HG03432 (cell line): ENCODE measurements at regions not wholly inside any gene's neighbourhood (a gene's known extent, or its start where the extent isn't known, plus 50 kb on each side); places are given as distances from the start of the nearest gene placed in this dataset.
A peak's percentile ranks its signal among the peaks of the same experiment; 100 is the strongest.

Experiments
- ATAC-seq: cut with Tn5 transposase; IDR thresholded peaks from one replicate; pipeline ENCODE4 v1.9.1; 2021; ENCODE audit warnings: mild to moderate bottlenecking, moderate library complexity; ENCODE audit not compliant: unreplicated experiment

DNA sequence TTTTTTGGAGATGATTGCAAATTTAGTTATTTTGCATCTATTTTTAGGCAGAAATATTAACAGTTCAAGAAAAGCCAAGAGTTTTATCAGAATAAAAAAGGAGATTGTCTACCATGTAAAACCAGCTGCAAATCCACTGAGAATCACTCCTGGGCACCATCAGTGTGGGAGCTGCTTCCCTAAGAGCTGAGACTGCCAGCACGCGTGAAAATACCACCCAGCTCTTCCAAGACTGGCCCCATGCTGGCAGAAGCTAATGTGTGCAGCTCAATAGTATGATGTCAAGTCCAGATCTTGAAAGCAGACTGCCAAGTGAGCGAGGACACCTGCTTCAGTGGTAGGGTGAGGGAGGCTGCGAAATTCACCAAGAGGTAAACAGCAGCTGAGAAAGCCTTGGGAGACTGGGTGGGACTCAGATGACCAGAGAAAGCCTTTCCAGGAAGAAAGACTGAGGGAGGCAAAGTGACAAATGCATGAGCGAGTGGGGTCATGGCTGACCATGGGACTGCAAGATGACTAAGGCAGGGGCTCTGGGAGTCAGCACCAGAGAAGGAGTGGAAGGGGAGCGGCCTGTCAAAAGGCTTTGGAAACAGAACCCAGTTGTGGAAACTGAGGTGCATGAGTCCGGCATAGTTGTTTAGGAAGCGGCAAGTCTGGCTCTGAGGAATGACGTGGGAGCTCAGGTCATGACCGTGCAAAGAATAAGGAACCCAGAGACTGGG is 200.9 kb downstream of the GADD45G start:
- ATAC-seq, result no peak

DNA sequence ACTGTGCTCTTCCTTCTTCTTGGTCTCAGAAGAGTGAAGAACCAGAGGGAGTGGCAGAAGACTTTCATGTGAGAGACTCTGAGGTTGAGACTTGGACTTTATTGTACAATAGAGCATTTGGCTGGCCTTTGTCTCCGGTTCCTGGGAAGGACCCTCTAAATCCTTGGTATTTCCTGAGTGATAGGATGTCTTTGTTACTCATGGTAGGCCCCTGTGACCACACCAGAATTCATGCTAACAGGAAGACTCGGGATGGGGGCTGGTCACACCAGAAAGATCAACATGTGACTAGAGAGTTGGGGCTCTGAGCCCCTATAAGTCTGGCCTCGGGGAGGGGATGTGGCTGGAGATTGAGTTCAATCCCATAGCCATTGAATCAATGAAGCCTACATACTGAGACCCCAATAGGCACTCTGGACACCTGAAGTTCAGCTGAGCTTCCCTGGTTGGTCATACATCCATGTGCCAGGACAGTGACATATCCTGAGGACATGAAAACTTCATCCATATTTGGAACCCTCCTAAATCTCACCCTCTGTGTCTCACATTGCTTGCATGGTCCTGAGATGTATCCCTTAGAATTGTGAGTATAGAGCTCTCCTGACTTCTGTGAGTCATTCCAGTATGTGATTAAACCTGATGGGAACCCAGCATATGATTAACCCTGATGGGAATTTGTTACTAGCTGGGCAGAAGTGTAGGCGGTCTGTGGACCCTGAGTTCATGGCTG is 201.7 kb downstream of the GADD45G start:
- no peak for ATAC-seq

- ATAC-seq, result no peak
These were observed 202.2 kb downstream of the GADD45G start for GRCh38 chr9:89807101-89807395.

- ATAC-seq, result no peak
These were observed 202.9 kb downstream of the GADD45G start for GRCh38 chr9:89807682-89808075.

DNA sequence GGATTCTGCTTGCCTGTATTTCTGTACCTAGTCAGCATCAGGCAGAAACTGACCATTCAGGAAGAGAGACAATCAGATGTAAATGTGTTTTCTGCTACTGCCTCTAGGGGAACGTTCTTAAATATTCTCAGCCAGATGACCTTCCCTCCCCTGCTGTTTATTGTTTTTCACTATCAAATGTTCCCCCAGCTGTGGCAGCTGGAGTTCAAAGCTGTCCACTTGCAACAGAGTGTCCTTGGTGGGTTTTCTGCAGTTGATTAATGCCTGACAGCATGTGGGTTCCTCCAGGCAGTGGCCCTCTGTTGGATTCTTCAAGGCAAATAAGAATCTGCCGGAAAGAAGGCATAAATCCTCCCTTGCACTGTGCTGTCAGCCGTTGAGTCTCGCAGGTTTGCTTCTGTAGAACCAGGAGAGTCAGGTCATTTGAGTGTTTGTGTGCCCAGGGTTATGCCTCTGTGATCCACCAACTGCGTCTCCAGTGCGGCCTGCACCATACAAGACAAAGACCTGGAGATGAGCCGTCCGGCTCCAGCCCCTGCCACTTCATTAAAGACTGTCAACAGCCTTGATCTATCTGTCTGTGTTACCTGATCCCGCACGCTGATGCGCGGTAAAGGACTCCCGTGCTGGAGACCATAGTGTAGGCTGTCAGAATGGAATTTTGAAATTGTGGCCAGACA is 203.4 kb downstream of the GADD45G start:
- ATAC-seq, result no peak

- no peak for ATAC-seq
These were observed 204.0 kb downstream of the GADD45G start for GRCh38 chr9:89808756-89809181.

DNA sequence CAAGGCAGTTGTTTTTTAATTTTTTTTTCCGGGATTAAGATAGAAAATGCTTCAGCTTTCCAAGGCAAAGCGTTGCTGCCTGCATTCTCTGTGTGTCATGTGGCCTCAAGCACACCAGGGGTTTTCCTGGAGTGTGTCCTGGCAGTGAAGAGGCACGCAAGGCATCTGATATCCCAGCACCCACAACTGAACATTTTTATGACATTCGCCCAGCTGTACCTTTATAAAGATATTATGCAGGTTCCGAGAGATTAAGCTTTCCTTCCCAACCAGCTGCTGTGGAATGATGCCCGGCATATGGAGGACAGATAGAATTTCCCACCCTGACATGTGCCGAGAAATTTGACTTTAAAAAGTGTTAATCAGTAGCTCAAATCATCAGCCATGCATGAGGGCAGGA is 205.6 kb downstream of the GADD45G start:
- no peak for ATAC-seq

- no peak for ATAC-seq
These were observed 206.5 kb downstream of the GADD45G start for GRCh38 chr9:89811356-89811755.

GRCh38 chr9:89811886-89812450 is 207.2 kb downstream of the GADD45G start:
- ATAC-seq, result no peak

DNA sequence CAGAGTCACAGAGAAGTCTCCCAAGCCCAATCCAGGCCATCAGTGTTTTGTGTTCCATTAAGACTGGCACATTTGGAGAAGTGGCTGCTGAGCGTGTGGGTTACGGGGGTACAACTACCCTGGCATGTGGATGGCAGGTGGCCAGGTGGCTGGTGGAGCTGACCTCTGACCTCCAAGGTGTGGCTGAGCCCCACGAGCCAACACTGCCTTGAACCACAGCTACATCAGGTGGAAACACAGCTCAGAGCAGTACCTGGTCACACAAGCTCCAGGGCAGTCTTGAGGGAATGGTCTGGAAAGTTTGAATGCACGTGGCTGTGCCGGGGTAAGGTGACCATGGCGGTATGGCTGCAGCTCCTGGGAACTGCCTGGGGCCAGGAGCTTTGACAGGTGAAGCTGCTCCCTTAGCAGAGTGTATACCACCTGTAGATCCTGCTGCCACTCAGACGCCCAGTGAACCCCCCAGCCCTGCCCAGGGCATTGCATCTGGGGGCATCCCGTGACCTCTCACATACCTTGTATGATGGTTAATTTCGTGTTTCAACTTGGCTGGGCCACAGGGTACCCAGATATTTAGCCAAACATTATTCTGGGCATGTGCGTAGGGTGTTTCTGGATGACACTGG is 207.9 kb downstream of the GADD45G start:
- ATAC-seq, result no peak

DNA sequence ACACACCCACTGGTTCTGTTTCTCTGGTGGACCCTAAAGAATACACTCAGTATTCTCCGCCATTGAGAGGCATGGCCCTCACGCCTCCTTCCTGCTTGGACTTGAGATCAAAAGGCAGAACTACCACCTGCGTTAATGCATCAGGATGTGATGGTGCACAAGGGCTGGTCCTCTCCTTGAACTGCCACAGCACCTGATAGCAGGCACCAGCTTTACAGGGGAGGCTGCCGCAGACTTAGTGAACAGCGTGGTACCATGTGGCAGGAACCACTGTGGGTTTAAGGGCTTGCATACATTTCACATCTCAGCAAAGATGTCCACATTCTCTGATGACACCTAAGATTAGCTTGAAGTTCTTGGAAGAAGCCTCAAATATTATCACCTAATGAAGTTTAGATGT is 208.7 kb downstream of the GADD45G start:
- ATAC-seq, result no peak

DNA sequence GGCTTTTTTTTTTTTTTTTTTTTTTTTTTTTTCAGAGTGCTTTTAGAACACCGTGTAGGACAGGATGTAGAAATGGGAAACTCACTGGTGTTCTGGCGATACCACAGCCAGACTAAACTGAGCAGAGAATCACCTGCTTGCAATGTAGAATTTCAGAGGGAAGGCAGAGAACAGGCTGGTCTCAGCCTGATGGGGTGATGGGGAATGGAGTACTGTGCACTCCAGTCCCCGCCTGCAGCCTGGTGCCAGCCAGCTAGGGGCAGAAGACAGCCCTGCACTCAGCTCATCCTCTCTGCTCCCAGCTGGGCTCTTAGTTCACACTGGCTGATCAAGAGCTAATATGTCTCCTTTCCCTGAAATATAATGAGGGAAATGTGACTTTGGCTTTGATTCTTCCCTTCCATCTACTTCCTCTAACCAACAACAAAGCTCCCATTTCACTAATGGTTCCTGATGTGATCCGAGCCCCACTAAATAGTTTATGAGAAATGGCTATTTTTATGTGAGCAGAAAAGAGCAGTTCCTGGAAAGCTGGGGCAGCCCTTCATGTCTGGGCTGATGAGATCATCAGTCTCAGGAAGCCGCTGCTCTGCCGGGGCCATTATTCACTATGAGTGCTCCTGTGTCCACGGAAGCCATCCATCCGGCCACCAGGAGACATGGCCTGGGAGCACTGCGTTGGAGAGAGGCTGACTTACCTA is 209.7 kb downstream of the GADD45G start:
- no peak for ATAC-seq

GRCh38 chr9:89815061-89815902 is 210.5 kb downstream of the GADD45G start:
- ATAC-seq, result peak; percentile 47

DNA sequence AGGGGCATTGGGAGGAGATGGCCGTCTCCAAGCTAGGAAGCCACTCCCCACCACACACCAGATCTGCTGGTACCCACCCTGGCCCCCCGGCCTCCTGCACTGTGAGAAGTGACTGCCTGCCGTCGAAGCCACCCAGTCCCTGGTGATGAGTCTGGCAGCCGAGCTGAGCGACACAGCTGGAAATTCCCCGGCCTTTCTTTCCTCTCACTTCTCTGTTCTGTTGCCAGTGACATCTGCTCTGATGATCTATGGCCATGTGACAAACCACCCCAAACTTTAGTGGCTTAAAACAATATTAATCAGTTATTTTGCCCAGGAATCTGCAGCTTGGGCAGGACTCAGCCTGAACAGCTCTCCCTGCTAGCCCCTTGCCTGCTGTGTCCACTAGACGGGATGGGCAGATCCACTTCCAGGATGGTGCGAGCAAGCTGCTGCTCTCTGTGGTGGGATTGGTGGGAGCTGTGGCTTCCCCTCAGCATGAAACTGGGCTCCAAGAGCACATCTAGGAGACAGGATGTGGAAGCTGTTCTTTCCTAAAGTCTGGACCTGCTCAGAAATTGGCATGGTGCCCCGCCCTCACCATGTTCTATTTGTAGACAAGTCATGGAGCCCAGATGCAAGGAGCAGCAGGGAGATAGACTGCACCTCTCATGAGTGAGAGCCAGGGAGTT is 211.2 kb downstream of the GADD45G start:
- ATAC-seq, result peak; percentile 94

GRCh38 chr9:89817151-89817950 is 212.5 kb downstream of the GADD45G start:
- no peak for ATAC-seq

DNA sequence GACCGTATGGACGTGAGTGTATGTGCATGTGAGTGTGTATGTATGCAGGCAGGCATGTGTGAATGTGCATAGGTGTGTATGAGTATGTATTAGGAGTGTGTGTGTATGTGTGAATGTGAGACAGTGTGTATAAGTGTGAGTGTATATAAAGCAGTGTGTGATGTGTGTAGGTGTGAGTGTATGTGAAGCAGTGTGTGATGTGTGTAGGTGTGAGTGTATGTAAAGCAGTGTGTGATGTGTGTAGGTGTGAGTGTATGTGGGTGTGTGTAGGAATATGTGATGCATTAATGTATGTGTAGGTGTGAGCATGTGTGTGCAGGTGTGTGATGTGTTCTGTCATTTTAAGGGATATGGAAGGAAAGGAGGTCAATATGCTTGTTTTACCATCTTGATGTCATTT is 215.5 kb downstream of the GADD45G start:
- ATAC-seq, result no peak

GRCh38 chr9:89821081-89821480 is 216.3 kb downstream of the GADD45G start:
- no peak for ATAC-seq

DNA sequence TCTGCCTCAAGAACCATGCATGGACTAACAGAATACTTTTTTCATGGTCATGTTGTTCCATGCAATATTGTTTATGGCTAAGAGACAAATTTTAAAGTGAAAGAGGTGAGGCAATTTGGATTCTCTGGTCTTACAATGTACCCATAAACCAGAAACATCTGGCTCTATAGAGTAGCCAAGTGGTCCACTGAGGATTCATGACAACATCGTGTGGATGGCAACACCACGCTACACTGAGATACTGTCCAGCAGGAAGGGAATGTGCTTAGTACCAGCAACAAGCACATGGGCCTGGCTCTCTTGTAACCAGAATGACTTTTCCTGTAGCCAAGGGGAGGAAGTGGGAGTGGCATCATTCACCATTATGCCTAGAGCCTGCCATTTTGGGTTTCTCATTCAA is 218.2 kb downstream of the GADD45G start:
- ATAC-seq, result no peak
